ENCODE measurements at regions not wholly inside any gene's neighbourhood (a gene's known extent, or its start where the extent isn't known, plus 50 kb on each side); places are given as distances from the start of the nearest gene placed in this dataset.
A peak's percentile ranks its signal among the peaks of the same experiment; 100 is the strongest.
"Not testable (repeated sequence)": the region's sequence is repeated elsewhere in the genome, so short reads cannot be mapped to it uniquely, and the experiment has no call there.

DNA sequence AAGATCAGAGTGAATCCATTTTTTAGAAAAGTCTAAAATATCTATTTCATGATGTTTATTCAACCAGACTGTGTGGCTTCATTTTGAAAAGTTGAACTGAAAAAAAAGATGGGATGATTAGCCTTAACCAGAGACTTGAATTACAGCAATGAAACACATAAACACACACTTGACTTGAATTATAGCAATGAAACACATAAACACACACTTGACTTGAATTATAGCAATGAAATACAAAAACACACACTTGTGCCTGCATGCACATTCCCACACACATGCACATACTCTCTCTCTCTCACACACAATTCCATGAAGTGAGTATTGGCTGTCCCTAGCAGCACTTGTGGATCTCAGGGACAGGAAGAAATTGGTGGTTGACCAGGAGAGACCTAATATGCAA is 286.8 kb downstream of the USP46 start:
- no peak for DNase-seq (ENCODE audit: low read depth in 2 of 2)

- no peak for DNase-seq (ENCODE audit: low read depth in 2 of 2)
Measured at GRCh38 chr4:52372747-52373146, 286.4 kb downstream of the USP46 start.

DNA sequence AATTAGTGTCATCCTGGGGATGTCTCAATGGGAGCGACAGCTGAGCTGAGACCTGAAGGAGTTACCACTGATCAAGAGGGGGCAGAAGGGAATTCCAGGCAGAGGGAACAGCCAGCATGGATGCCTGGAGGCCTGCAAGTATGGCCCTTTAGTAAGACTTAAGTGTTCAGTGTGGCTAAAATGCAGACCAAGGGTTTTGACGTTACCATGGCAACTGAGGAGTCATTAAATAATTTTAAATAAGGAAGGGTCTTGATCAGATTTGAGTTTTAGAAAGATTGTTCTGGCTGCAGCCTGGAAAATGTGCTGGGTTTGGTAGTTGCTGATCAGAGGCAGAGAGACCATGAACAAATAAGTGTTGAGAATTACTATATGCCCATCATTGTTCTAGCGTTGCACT is 285.5 kb downstream of the USP46 start:
- DNase-seq (ENCODE audit: low read depth in 2 of 2) = no peak

GRCh38 chr4:52374877-52375276 is 284.2 kb downstream of the USP46 start:
- no peak for DNase-seq (ENCODE audit: low read depth in 2 of 2)

GRCh38 chr4:52376132-52376704 is 282.9 kb downstream of the USP46 start:
- peak in 1 of 2 donors; percentile 1 for DNase-seq (ENCODE audit: low read depth in 2 of 2)

- no peak for DNase-seq (ENCODE audit: low read depth in 2 of 2)
Measured at GRCh38 chr4:52377563-52377962, 281.5 kb downstream of the USP46 start.

DNA sequence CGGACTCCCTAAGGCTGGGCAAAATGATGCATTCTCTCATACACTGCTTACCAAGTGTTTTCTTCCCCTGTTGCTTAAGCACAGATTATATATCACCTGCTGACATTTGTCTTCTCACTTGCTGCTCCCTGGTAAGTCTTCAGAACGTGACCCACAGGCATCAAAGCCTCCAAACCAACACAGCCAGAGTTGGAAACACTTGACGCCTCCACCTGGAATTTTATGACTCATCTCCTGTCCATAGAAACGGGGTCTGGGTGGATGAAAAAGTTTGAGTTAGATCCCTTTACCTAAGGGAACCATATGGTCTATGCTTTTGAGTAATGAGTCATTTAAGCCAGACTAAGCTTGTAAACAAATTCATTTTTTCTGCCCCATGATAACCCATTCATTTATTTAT is 251.6 kb downstream of the USP46 start:
- DNase-seq (ENCODE audit: low read depth in 2 of 2) = no peak

DNA sequence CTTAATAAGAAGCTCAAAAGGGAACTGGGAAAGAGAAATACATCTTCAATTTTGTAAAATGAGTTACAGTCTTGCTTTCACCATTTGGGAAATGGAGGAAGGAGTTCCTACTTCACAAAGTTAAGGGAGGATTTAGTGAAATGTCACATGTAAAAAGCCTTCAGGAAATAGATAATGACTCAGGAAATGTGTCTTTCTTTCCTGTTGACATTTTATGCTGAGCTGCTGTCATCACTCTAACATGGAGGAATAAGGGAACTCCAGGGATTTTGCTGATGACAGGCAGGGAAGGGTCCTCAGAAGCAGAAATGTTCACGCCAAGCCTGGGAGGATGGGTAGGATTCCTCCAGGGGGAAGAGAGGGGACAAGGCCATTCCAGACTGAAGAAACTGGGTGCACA is 251.1 kb downstream of the USP46 start:
- DNase-seq (ENCODE audit: low read depth in 2 of 2) = no peak

DNA sequence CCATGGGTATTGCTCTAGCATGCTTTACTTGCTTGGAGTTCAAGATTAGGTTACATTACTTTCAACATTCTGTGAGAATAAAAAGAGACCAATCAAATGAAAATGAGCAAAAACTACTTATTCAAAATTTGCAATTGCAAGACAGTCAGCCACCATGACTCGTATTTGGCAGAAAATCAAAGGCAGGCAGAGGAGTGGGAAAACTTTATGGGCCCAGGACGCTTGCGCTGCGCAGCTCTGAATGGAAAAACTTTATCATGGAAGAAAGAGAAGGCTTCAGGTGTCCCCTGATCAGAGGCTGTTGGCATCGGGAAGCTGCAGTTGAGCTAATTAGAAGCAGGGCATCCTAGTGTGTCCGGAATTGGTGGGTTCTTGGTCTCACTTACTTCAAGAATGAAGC is 250.6 kb downstream of the USP46 start:
- no peak for DNase-seq (ENCODE audit: low read depth in 2 of 2)

DNA sequence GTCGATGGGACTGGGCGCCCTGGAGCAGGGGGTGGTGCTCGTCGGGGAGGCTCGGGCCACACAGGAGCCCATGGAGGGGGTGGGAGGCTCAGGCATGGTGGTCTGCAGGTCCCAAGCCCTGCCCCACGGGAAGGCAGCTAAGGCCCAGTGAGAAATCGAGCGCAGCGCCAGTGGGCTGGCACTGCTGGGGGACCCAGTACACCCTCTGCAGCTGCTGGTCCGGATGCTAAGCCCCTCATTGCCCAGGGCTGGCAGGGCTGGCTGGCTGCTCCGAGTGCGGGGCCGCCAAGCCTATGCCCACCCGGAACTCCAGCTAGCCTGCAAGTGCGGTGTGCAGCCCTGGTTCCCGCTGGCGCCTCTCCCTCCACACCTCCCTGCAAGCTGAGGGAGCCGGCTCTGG is 249.3 kb downstream of the USP46 start:
- not testable (repeated sequence) for DNase-seq (ENCODE audit: low read depth in 2 of 2)

DNA sequence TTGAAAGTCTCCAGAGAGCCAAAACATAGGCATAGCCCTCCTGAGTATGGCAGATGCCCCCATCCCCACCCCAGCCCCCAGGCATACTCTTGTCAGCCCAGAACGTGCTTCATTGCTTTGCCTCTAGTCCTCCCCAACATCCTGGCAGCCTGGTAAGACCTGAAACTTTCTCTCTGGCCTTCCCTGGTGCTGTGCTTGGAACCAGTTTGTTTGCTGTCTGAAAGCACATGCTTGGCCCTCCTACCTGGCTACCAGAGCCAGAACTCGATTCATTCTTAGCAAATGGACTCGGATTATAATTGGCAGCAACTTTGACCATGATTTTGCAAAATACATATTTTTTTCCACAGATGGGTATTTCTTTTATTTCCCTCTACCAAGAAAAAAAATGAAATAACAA is 248.1 kb downstream of the USP46 start:
- no peak for DNase-seq (ENCODE audit: low read depth in 2 of 2)

GRCh38 chr4:52420330-52420729 is 238.8 kb downstream of the USP46 start:
- no peak for DNase-seq (ENCODE audit: low read depth in 2 of 2)

GRCh38 chr4:52421811-52422213 is 237.3 kb downstream of the USP46 start:
- DNase-seq (ENCODE audit: low read depth in 2 of 2) = no peak

- no peak for DNase-seq (ENCODE audit: low read depth in 2 of 2)
Measured at GRCh38 chr4:52423967-52424366, 235.1 kb downstream of the USP46 start.

DNA sequence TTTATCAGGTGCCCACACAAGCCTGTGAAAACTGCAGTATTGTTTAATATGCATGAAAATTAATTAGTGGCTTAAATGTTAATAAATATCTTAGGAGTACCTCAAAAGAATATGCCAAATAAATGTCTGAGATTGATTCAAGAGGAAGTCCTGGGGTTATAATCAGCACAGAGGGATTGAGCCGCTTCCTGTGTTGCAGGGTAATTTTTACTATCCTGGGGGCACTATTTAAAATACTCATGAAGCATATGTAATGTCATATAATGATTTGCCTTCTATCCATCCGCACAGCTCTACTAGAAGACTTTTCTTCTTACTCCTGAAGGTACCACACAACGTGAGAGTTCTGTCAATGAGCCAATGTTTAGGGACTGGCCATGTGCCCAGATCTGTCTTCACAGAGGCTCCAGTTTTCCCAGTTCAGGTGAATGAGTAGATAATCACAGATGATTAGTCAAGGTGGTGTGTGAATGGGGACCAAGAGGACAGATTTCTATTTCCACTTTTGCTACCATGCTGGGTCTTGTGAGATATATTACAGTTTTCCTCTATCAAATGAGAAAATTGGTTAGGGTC is 233.3 kb downstream of the USP46 start:
- no peak for DNase-seq (ENCODE audit: low read depth in 2 of 2)

- DNase-seq (ENCODE audit: low read depth in 2 of 2) = no peak
Measured at GRCh38 chr4:52431410-52431809, 227.7 kb downstream of the USP46 start.

GRCh38 chr4:52431869-52432268 is 227.2 kb downstream of the USP46 start:
- DNase-seq (ENCODE audit: low read depth in 2 of 2) = no peak

DNA sequence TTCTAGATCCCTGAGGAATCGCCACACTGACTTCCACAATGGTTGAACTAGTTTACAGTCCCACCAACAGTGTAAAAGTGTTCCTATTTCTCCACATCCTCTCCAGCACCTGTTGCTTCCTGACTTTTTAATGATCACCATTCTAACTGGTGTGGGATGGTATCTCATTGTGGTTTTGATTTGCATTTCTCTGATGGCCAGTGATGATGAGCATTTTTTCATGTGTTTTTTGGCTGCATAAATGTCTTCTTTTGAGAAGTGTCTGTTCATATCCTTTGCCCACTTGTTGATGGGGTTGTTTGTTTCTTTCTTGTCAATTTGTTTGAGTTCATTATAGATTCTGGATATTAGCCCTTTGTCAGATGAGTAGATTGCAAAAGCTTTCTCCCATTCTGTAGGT is 216.6 kb downstream of the USP46 start:
- not testable (repeated sequence) for DNase-seq (ENCODE audit: low read depth in 2 of 2)

DNA sequence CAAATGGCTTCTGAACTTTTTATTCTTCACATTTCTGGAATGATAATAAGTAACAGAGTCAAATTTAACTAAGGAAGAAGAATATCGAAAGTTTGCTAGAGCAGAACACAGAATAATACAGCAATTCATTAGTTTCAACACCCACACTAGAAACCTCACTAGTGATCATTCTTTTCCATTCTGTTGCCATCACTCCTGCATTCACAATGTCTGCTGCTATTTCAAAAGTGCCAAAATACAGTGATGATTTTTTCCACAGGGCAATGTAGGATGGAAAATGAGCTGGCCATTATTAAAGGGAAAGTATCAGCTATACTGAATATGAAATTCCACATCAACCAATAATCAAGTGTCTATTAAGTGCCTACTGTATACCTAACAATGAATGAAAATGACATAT is 186.7 kb downstream of the USP46 start:
- DNase-seq (ENCODE audit: low read depth in 2 of 2) = no peak

DNA sequence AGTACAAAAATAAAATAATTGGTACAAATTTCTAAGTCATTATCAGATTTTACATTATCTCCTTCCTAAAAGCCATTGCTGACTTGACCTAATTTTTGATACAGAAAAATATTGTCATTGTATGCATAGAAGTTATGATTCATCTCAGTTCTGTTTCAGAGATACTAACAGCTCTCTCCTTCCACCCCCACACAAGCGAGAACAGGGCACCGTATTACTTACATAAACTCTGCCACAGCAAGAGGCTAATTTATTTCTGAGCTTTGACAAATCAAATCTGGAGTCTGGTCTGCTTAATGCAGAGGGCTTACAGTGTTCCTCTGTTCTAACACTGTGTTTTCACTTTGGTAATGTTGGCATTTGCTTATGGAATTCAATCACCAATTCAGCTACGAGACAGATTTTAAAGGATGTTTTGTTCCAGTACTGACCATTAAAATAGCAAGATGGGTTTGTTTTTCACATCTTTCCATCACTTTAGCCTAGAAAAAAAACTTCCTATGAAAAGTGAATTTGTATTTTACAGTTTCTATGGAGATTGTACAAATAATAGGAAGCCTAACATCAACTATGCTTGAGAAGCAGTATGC is 181.8 kb downstream of the USP46 start:
- DNase-seq (ENCODE audit: low read depth in 2 of 2) = no peak

DNA sequence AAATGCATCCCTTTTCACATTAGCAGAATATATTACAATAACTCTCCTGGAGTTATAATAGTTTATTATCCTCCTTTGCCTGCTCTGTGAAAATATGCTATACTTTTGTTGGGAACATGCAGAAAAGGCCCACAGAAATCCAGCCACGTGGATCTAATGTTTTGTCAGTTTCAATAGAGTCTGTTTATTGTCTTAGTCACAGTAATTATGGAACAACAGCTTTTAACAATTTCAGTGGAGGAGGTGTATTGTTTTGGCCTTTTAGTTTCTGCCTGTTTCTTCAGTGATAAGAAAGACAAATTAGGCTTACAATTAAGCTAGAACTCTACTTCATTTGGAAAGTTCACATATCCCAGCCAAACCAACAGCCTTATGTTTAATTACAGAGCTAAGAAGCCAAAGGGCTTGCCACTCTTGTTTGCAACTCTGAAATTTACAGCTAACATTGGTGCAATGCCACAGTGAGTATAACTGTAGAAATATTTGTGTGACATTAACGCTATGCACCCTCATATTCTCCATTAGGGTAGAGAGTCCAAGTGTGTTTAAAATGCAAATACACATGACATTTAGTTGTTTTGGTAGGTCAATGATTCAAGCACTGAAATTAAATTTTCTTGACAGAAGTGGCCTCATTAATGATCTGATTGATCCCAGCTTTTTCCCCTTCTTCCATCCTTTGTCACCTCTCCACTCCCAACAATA is 175.8 kb downstream of the USP46 start:
- DNase-seq (ENCODE audit: low read depth in 2 of 2) = no peak

DNA sequence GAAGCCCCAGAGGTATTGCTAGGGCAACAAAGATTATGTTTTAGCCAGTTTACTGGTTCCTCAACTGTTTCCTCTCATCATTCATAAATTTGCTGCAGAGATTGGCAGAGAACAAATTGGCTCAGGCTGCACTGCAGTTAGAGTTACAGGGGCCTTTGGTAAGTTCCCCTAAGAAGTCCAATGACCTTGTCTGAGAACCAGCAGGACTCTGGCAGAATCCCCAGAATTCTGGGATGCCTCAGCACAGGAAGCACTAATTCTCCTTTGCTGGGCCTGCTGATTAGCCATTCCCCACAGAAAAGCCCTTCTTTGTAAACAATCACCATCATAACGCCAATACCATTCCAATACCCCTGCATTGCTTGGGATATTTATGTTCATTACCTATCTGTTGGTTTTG is 151.3 kb downstream of the USP46 start:
- no peak for DNase-seq (ENCODE audit: low read depth in 2 of 2)

GRCh38 chr4:52510939-52511565 is 148.0 kb downstream of the USP46 start:
- no peak for DNase-seq (ENCODE audit: low read depth in 2 of 2)

All from activated CD4-positive, alpha-beta T cell treated with anti-CD3 and anti-CD28 coated beads for 24 hours (primary cell).